OCI-LY3 (cell line): ENCODE measurements at regions not wholly inside any gene's neighbourhood (a gene's known extent, or its start where the extent isn't known, plus 50 kb on each side); places are given as distances from the start of the nearest gene placed in this dataset.

Source experiments
- EZH2phosphoT487 ChIP-seq: fragments of 200-600 bp; shearing (Covaris generic); IDR thresholded peaks from 2 replicates; pipeline ENCODE4 v1.6.1; 2018; ENCODE audit warnings: antibody characterized with exemption, mixed run types, low read depth
- TF ChIP-seq, protein P1 (sequence below): fragments of 200-600, 300-600 bp; sonication (generic); IDR thresholded peaks from 2 replicates; pipeline ENCODE4 v1.5.1; 2014; ENCODE audit warnings: antibody characterized with exemption, low read length, low read depth

DNA sequence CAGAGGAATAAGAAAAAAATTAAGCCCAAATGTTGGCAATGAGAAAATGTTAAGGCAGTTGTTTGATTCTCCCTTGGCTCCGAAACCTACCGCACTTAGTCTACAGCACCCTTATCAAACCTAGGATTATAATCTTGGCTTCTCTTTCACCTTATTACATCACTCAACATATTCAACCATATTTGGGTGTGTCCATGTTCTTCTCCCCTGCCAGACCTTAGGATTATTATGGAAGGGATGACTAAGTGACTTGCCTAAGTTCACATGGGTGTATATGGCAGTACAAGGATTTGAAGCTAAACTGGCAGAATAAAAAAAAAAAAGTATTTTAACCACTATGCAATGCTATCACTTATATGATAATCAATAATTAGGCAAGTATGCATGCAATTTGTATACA is 76.4 kb downstream of the PLK2 start:
- TF ChIP-seq, protein P1, sequence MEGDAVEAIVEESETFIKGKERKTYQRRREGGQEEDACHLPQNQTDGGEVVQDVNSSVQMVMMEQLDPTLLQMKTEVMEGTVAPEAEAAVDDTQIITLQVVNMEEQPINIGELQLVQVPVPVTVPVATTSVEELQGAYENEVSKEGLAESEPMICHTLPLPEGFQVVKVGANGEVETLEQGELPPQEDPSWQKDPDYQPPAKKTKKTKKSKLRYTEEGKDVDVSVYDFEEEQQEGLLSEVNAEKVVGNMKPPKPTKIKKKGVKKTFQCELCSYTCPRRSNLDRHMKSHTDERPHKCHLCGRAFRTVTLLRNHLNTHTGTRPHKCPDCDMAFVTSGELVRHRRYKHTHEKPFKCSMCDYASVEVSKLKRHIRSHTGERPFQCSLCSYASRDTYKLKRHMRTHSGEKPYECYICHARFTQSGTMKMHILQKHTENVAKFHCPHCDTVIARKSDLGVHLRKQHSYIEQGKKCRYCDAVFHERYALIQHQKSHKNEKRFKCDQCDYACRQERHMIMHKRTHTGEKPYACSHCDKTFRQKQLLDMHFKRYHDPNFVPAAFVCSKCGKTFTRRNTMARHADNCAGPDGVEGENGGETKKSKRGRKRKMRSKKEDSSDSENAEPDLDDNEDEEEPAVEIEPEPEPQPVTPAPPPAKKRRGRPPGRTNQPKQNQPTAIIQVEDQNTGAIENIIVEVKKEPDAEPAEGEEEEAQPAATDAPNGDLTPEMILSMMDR, result no peak
- TF ChIP-seq EZH2phosphoT487, result no peak
